Osteocyte (in vitro differentiated cells): ENCODE measurements at regions not wholly inside any gene's neighbourhood (a gene's known extent, or its start where the extent isn't known, plus 50 kb on each side); places are given as distances from the start of the nearest gene placed in this dataset.

ENCODE experiments used
- DNase-seq: peaks from one replicate; pipeline ENCODE4 v3.0.0; 2021; ENCODE audit warnings: mixed read lengths; ENCODE audit not compliant: unreplicated experiment; ENCODE audit errors: extremely low spot score
- H3K27ac Mint-ChIP-seq: one replicate; pipeline ENCODE4 v1.8.0; 2021; ENCODE audit warnings: mild to moderate bottlenecking, mixed read lengths; ENCODE audit not compliant: unreplicated experiment
- H3K27me3 Mint-ChIP-seq: one replicate; pipeline ENCODE4 v1.8.0; 2021; ENCODE audit warnings: mixed read lengths; ENCODE audit not compliant: unreplicated experiment
- H3K36me3 Mint-ChIP-seq: one replicate; pipeline ENCODE4 v1.8.0; 2021; ENCODE audit warnings: mixed read lengths; ENCODE audit not compliant: unreplicated experiment
- H3K4me1 Mint-ChIP-seq: one replicate; pipeline ENCODE4 v1.8.0; 2021; ENCODE audit warnings: mixed read lengths; ENCODE audit not compliant: unreplicated experiment
- H3K4me3 Mint-ChIP-seq: one replicate; pipeline ENCODE4 v1.8.0; 2021; ENCODE audit warnings: mild to moderate bottlenecking, moderate library complexity, mixed read lengths; ENCODE audit not compliant: unreplicated experiment
- H3K9me3 Mint-ChIP-seq: one replicate; pipeline ENCODE4 v1.8.0; 2021; ENCODE audit warnings: mixed read lengths; ENCODE audit not compliant: unreplicated experiment
- CTCF ChIP-seq: fragments of 200-600 bp; sonication (generic); IDR thresholded peaks from 2 replicates; pipeline ENCODE4 v1.5.0; 2021; ENCODE audit warnings: antibody characterized with exemption, mild to moderate bottlenecking, moderate library complexity

- no peak for DNase-seq
- Mint-ChIP-seq H3K27me3 (peaks cover 4% of the 10 kb centered on the region), H3K4me3 (no peak overlapping the region), H3K36me3 (no peaks in the 10 kb centered on the region), H3K4me1 (peaks cover 38% of the 10 kb centered on the region), H3K27ac (no peak overlapping the region), H3K9me3 (no peaks in the 10 kb centered on the region)
- TF ChIP-seq CTCF: no peak
Observed at GRCh38 chr2:106026271-106027190, 167.6 kb downstream of the UXS1 start.

GRCh38 chr2:106025796-106026195 is 168.3 kb downstream of the UXS1 start:
- peak; percentile 76 for DNase-seq
- no peak for TF ChIP-seq CTCF
- no peak overlapping the region for H3K4me3 Mint-ChIP-seq
- H3K9me3 Mint-ChIP-seq: no peaks in the 10 kb centered on the region
- no peak overlapping the region for H3K27ac Mint-ChIP-seq
- H3K27me3 Mint-ChIP-seq: peaks cover 9% of the 10 kb centered on the region
- H3K4me1 Mint-ChIP-seq: peaks cover 40% of the 10 kb centered on the region
- H3K36me3 Mint-ChIP-seq: no peaks in the 10 kb centered on the region

GRCh38 chr2:106021662-106022028 is 172.5 kb downstream of the UXS1 start:
- Mint-ChIP-seq H3K27me3 (peaks cover 18% of the 10 kb centered on the region), H3K9me3 (no peaks in the 10 kb centered on the region)
- no peak for TF ChIP-seq CTCF

GRCh38 chr2:106020821-106021661 is 173.1 kb downstream of the UXS1 start:
- no peak for TF ChIP-seq CTCF
- Mint-ChIP-seq H3K27me3 (peaks cover 24% of the 10 kb centered on the region), H3K4me1 (peaks cover 26% of the 10 kb centered on the region), H3K4me3 (no peak overlapping the region), H3K9me3 (no peaks in the 10 kb centered on the region), H3K27ac (no peak overlapping the region), H3K36me3 (no peaks in the 10 kb centered on the region)
- DNase-seq: peak; percentile 57

More at GRCh38 chr2:106021662-106022028, 172.5 kb downstream of the UXS1 start:
- DNase-seq: peak; percentile 10
- H3K27ac Mint-ChIP-seq: no peak overlapping the region
- H3K4me1 Mint-ChIP-seq: peaks cover 32% of the 10 kb centered on the region
- no peak overlapping the region for H3K4me3 Mint-ChIP-seq
- no peaks in the 10 kb centered on the region for H3K36me3 Mint-ChIP-seq

GRCh38 chr2:106020032-106020431 is 174.1 kb downstream of the UXS1 start:
- no peak for TF ChIP-seq CTCF
- DNase-seq: peak; percentile 25
- Mint-ChIP-seq H3K4me1 (peaks cover 16% of the 10 kb centered on the region), H3K27ac (no peak overlapping the region), H3K9me3 (no peaks in the 10 kb centered on the region), H3K36me3 (no peaks in the 10 kb centered on the region), H3K4me3 (no peak overlapping the region), H3K27me3 (peaks cover 30% of the 10 kb centered on the region)
